ENCODE measurements at regions not wholly inside any gene's neighbourhood (a gene's known extent, or its start where the extent isn't known, plus 50 kb on each side); places are given as distances from the start of the nearest gene placed in this dataset.

DNA sequence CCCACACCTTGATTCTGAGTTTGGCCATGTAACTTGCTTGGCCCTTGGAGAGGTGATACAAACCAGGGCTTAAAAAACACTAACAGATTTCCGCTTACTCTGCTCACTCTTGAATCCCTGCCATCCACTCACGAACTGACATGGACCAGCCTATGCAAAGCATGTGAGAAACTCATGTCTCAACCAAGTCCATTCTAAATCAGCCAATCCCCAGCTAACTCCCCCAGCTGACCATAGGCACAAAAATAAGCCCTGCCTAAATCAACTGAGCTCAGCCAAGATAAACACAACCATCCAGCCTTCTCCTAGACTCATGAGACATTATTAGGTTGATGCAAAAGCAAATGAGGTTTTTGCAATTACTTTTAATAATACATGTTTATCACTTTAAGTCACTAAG is 353.9 kb upstream of the TBX3 start:
- H3K36me3 ChIP-seq, result no peaks in the 10 kb centered on the region
- DNase-seq, result no peak
- H3K27me3 ChIP-seq (ENCODE audit: insufficient read depth, low read depth, severe bottlenecking), result peaks cover 5% of the 10 kb centered on the region
- no peak overlapping the region for H3K4me3 ChIP-seq (ENCODE audit: low read depth, low read length)
- no peak for TF ChIP-seq CTCF (IDR thresholded peaks at IDR 0.05; ENCODE audit: low read depth, low read length)
- H3K9me3 ChIP-seq (ENCODE audit: severe bottlenecking), result no peaks in the 10 kb centered on the region
- no peak overlapping the region for H3K27ac ChIP-seq

DNA sequence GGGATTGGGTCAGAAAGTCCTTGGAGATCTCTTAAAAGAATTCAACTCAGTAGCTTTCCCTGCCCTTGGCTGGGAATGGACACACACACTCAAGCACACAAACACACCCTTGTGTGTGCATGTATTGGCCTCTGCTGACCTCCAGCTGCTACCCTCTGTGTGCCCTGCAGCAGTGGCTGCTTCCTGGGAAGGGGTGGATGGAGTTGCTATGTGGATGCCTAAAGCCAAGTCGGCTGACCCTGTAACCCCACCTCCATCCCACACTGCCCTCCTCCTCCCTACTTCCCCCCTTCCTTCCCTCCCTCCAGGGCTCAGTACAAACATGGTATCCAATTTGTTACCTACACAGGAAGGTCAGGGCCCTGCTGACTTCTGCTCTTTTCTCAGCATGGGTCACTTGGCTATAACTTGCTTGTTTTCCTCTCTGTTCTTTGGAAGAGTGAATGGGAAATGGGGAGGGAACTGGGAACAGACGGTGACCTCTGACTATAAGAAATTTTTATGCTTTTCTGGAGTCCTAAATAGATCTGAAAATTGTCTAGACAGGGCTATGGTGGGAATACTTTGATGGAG is 351.6 kb upstream of the TBX3 start:
- Histone ChIP-seq H3K36me3 (no peaks in the 10 kb centered on the region), H3K9me3 (ENCODE audit: severe bottlenecking) (no peaks in the 10 kb centered on the region), H3K27ac (no peak overlapping the region), H3K27me3 (ENCODE audit: insufficient read depth, low read depth, severe bottlenecking) (peaks cover 5% of the 10 kb centered on the region), H3K4me3 (ENCODE audit: low read depth, low read length) (no peak overlapping the region)
- no peak for TF ChIP-seq CTCF (IDR thresholded peaks at IDR 0.05; ENCODE audit: low read depth, low read length)
- DNase-seq, result no peak

- Histone ChIP-seq H3K27me3 (ENCODE audit: insufficient read depth, low read depth, severe bottlenecking) (no peaks in the 10 kb centered on the region), H3K27ac (no peak overlapping the region), H3K9me3 (ENCODE audit: severe bottlenecking) (no peaks in the 10 kb centered on the region), H3K4me3 (ENCODE audit: low read depth, low read length) (no peak overlapping the region), H3K36me3 (no peaks in the 10 kb centered on the region)
- no peak for DNase-seq
- no peak for TF ChIP-seq CTCF (IDR thresholded peaks at IDR 0.05; ENCODE audit: low read depth, low read length)
Measured at GRCh38 chr12:115032521-115032920, 348.5 kb upstream of the TBX3 start.

DNA sequence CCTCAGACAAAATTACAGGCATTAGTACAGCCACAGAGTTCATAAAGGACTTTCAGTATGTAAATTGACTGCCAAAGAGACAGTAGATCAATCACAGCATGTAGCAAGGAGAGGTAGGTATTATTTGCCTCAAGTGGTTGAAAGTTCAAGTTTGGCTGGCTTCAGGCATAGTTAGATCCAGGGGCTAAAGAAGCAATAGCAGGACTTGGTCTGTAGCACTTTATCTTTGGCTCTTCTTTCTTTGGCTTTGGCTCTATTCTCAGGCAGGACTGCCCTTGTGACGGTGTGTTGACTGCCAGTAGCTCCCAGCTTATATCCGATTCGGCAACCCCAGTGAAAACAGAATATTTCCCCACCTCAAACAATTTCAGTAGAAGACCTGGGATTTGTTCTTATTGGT is 346.0 kb upstream of the TBX3 start:
- DNase-seq, result no peak
- no peaks in the 10 kb centered on the region for H3K27me3 ChIP-seq (ENCODE audit: insufficient read depth, low read depth, severe bottlenecking)
- H3K9me3 ChIP-seq (ENCODE audit: severe bottlenecking), result no peaks in the 10 kb centered on the region
- no peak overlapping the region for H3K27ac ChIP-seq
- TF ChIP-seq CTCF (IDR thresholded peaks at IDR 0.05; ENCODE audit: low read depth, low read length), result no peak
- no peak overlapping the region for H3K4me3 ChIP-seq (ENCODE audit: low read depth, low read length)
- H3K36me3 ChIP-seq, result no peaks in the 10 kb centered on the region

- no peaks in the 10 kb centered on the region for H3K36me3 ChIP-seq
- H3K27me3 ChIP-seq (ENCODE audit: insufficient read depth, low read depth, severe bottlenecking), result no peaks in the 10 kb centered on the region
- H3K27ac ChIP-seq, result no peak overlapping the region
- TF ChIP-seq CTCF (IDR thresholded peaks at IDR 0.05; ENCODE audit: low read depth, low read length), result no peak
- H3K4me3 ChIP-seq (ENCODE audit: low read depth, low read length), result no peak overlapping the region
- H3K9me3 ChIP-seq (ENCODE audit: severe bottlenecking), result no peaks in the 10 kb centered on the region
- DNase-seq, result no peak
Measured at GRCh38 chr12:115024531-115024930, 340.6 kb upstream of the TBX3 start.

All from WERI-Rb-1 (cell line).